ENCODE measurements at regions not wholly inside any gene's neighbourhood (a gene's known extent, or its start where the extent isn't known, plus 50 kb on each side); places are given as distances from the start of the nearest gene placed in this dataset.

DNA sequence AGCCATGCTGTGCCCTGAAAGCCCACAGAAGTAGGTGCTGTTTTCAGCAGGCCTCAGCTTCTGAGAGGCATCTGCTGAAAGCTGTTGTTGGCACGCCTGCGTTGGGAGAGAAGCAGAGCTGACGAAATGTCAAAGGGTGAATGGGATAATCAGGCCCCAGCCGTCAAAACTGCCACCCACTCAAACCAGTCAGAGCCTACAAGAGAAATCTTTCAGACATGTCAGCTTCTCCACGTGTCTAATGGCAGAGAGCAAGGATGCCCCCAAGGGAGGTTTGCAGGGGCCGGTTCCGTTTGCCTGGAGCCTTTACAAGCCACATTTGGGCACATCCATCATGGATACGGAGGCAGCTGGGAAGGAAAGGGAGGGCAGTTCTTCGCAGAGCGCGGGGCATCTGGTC is 568.2 kb upstream of the EEF2KMT start:
- Mint-ChIP-seq H3K36me3 (no peaks in the 10 kb centered on the region), H3K4me3 (no peak overlapping the region), H3K27me3 (ENCODE audit: low read depth) (peaks cover 9% of the 10 kb centered on the region), H3K9me3 (no peaks in the 10 kb centered on the region), H3K4me1 (no peaks in the 10 kb centered on the region), H3K27ac (no peak overlapping the region)
- TF ChIP-seq, protein P1, sequence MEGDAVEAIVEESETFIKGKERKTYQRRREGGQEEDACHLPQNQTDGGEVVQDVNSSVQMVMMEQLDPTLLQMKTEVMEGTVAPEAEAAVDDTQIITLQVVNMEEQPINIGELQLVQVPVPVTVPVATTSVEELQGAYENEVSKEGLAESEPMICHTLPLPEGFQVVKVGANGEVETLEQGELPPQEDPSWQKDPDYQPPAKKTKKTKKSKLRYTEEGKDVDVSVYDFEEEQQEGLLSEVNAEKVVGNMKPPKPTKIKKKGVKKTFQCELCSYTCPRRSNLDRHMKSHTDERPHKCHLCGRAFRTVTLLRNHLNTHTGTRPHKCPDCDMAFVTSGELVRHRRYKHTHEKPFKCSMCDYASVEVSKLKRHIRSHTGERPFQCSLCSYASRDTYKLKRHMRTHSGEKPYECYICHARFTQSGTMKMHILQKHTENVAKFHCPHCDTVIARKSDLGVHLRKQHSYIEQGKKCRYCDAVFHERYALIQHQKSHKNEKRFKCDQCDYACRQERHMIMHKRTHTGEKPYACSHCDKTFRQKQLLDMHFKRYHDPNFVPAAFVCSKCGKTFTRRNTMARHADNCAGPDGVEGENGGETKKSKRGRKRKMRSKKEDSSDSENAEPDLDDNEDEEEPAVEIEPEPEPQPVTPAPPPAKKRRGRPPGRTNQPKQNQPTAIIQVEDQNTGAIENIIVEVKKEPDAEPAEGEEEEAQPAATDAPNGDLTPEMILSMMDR (IDR thresholded peaks at IDR 0.05; ENCODE audit: unreplicated experiment), result no peak
- DNase-seq (ENCODE audit: low spot score in 2 of 2, unreplicated experiment in 2 of 2), result no peak

DNA sequence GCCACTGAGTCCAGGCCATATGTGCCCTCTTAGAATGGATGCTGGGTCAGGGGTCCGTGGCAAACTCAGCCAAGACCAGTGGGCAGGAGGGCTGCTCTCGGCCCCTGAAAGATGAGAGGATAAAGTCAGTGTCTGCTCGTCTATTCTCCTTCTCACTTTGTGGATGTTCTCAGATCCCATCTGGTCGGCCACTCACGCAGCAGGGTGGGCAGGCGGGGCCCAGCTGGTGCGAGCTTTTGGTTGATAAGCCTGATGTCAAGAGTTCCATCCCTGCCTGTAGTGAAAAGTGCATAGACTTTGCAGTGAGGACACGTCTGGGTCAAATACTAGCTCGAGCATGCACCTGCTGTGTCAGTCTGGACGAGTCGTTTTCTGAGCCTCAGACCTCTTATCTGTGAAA is 556.2 kb upstream of the EEF2KMT start:
- Mint-ChIP-seq H3K4me3 (no peak overlapping the region), H3K9me3 (no peaks in the 10 kb centered on the region), H3K27me3 (ENCODE audit: low read depth) (peaks cover 13% of the 10 kb centered on the region), H3K36me3 (no peaks in the 10 kb centered on the region), H3K4me1 (no peaks in the 10 kb centered on the region), H3K27ac (no peak overlapping the region)
- TF ChIP-seq, protein P1 (IDR thresholded peaks at IDR 0.05; ENCODE audit: unreplicated experiment), result no peak
- no peak for DNase-seq (ENCODE audit: low spot score in 2 of 2, unreplicated experiment in 2 of 2)

DNA sequence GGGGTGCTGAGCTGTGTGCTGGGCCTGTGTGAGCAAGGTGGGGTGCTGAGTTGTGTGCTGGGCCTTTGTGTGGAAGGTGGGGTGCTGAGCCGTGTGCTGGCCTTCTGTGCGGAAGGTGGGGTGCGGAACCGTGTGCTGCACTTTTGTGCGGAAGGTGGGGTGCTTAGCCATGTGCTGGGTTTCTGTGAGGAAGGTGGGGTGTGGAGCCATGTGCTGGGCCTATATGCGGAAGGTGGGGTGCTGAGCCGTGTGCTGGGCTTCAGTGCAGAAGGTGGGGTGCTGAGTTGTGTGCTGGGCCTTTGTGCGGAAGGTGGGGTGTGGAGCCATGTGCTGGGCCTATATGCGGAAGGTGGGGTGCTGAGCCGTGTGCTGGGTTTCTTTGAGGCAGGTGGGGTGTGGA is 555.4 kb upstream of the EEF2KMT start:
- no peak for DNase-seq (ENCODE audit: low spot score in 2 of 2, unreplicated experiment in 2 of 2)
- H3K4me1 Mint-ChIP-seq, result no peaks in the 10 kb centered on the region
- H3K36me3 Mint-ChIP-seq, result no peaks in the 10 kb centered on the region
- no peak overlapping the region for H3K4me3 Mint-ChIP-seq
- H3K9me3 Mint-ChIP-seq, result no peaks in the 10 kb centered on the region
- TF ChIP-seq, protein P1 (IDR thresholded peaks at IDR 0.05; ENCODE audit: unreplicated experiment), result no peak
- peaks cover 13% of the 10 kb centered on the region for H3K27me3 Mint-ChIP-seq (ENCODE audit: low read depth)
- no peak overlapping the region for H3K27ac Mint-ChIP-seq

DNA sequence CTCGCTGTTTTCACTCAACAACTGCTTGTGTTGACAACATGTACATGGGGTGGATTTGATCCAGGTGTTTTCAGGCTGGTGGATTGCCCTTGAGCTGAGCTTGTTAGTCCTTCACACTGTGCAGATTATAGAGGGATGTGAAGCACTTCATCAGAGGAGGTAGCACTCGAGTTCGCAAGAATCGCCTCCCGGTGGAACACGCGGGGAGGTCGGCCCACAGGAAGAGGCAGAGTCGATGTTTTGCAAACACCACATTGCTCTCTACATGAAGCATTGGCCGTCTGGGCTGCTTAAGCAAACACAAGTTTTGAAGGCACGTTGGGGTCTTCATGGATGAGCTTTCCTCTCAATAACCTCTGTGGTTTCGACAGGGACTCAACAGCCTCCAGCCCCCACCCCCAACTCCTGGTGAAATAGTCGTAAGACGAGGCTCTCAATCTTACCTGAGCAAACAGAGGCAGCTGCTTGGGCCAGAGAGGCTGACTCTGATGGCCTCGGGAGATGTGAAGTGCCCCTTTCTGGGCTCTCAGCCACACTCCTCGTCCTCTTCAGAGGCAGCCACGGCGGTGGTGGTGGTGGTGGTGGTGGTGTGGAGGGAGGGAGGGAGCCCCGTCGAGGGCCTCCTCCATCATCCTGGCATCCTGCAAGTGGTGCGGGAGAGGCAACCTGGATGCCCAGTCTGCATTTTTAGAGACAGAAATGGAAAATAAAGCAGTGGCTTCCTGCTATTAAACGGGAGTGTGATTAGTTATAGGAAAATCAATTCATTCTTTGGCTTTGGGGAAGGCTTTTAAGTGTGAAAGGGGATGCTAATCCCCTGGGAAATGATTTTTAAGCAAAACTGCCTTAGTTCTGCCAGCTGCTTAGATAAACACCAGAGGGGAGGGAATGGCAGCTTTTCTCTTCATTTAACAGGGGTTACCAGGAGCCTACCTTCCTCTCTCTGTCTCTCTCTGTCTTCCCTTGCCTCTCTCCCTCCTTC is 552.5 kb upstream of the EEF2KMT start:
- H3K9me3 Mint-ChIP-seq, result no peaks in the 10 kb centered on the region
- TF ChIP-seq, protein P1 (IDR thresholded peaks at IDR 0.05; ENCODE audit: unreplicated experiment), result no peak
- H3K4me3 Mint-ChIP-seq, result no peak overlapping the region
- H3K36me3 Mint-ChIP-seq, result no peaks in the 10 kb centered on the region
- H3K27me3 Mint-ChIP-seq (ENCODE audit: low read depth), result peaks cover 15% of the 10 kb centered on the region
- DNase-seq (ENCODE audit: low spot score in 2 of 2, unreplicated experiment in 2 of 2), result no peak
- no peak overlapping the region for H3K27ac Mint-ChIP-seq
- no peaks in the 10 kb centered on the region for H3K4me1 Mint-ChIP-seq

DNA sequence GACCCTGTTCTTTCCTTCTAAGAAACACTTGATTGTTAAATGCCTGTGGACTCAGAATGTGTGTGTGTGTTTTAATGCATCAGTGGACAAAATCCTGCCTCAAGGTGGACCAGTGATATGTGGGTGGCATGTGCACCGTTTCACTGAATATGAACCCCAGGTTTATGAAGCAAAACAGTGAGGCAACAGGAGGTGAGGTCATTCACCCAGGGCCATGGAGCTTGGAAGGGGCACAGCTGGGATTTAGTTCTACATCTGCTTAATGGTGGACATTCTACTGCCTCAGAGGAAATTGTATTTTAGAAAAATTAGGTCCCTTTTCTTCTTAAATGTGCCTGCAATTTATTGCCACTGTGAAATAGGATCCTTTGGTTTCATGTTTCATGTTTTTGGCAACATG is 549.5 kb upstream of the EEF2KMT start:
- Mint-ChIP-seq H3K27me3 (ENCODE audit: low read depth) (peaks cover 14% of the 10 kb centered on the region), H3K4me3 (no peak overlapping the region), H3K4me1 (no peaks in the 10 kb centered on the region), H3K9me3 (no peaks in the 10 kb centered on the region), H3K27ac (no peak overlapping the region), H3K36me3 (no peaks in the 10 kb centered on the region)
- DNase-seq (ENCODE audit: low spot score in 2 of 2, unreplicated experiment in 2 of 2), result no peak
- TF ChIP-seq, protein P1 (IDR thresholded peaks at IDR 0.05; ENCODE audit: unreplicated experiment), result no peak
